OCI-LY7 (cell line): ENCODE measurements at regions not wholly inside any gene's neighbourhood (a gene's known extent, or its start where the extent isn't known, plus 50 kb on each side); places are given as distances from the start of the nearest gene placed in this dataset.

Source experiments
- BruUV-seq: library from RNA; stranded (reverse); fragments of 400-500 nt; replicated peaks from 2 replicates; lab custom pipeline; 2021; lab: Mats Ljungman, UMichigan
- CTCF ChIA-PET: fragments of 300-600 bp; sonication (Branson Sonifier 250); formaldehyde crosslinking; loops from one replicate; lab custom pipeline; 2022; ENCODE audit warnings: antibody characterized with exemption; ENCODE audit not compliant: unreplicated experiment; lab: Charles Lee
- POLR2A ChIA-PET: fragments of 300-600 bp; sonication (Branson Sonifier 250); formaldehyde crosslinking; loops from one replicate; lab custom pipeline; 2022; ENCODE audit warnings: antibody characterized with exemption; lab: Charles Lee
- DNase-seq: peaks from one replicate; pipeline ENCODE4 v3.0.0-alpha.2; 2015; ENCODE audit warnings: low spot score
- H2AFZ ChIP-seq: fragments of 200-600 bp; sonication (generic), shearing (Covaris generic); 2 replicates; pipeline ENCODE4 v1.6.1; 2014; ENCODE audit warnings: mild to moderate bottlenecking, antibody characterized with exemption, low read length, moderate library complexity
- H3K27ac ChIP-seq: fragments of 200-600 bp; sonication (generic); 2 replicates; pipeline ENCODE4 v1.5.1; 2014; ENCODE audit warnings: mixed run types, low read depth, mild to moderate bottlenecking, moderate library complexity, low read length, inconsistent platforms; ENCODE audit not compliant: poor library complexity, severe bottlenecking
- H3K36me3 ChIP-seq: fragments of 200-600 bp; sonication (generic); 2 replicates; pipeline ENCODE4 v1.6.1; 2014; ENCODE audit warnings: mild to moderate bottlenecking, antibody characterized with exemption, low read length, moderate library complexity, mixed read lengths; ENCODE audit not compliant: insufficient read depth
- H3K4me1 ChIP-seq: fragments of 200-600 bp; sonication (generic); 2 replicates; pipeline ENCODE4 v1.5.1; 2014; ENCODE audit warnings: mild to moderate bottlenecking, low read length; ENCODE audit not compliant: insufficient read depth, poor library complexity, severe bottlenecking
- H3K4me2 ChIP-seq: fragments of 200-600 bp; sonication (generic); 2 replicates; pipeline ENCODE4 v1.6.1; 2014; ENCODE audit warnings: mild to moderate bottlenecking, low read length
- H3K4me3 ChIP-seq: fragments of 200-600 bp; sonication (generic); 2 replicates; pipeline ENCODE4 v1.5.1; 2014; ENCODE audit warnings: mild to moderate bottlenecking, low read depth, low read length; ENCODE audit not compliant: poor library complexity, severe bottlenecking
- H3K79me2 ChIP-seq: fragments of 200-600 bp; sonication (generic); 2 replicates; pipeline ENCODE4 v1.6.1; 2016; ENCODE audit warnings: low read depth, mild to moderate bottlenecking, low read length, moderate library complexity, mixed read lengths; ENCODE audit not compliant: insufficient read depth
- H3K9me2 ChIP-seq: fragments of 200-600 bp; sonication (generic); 2 replicates; pipeline ENCODE4 v1.6.1; 2016; ENCODE audit warnings: mild to moderate bottlenecking, low read length, mixed read lengths; ENCODE audit not compliant: insufficient read depth
- H3K9me3 ChIP-seq: fragments of 200-600 bp; sonication (generic); 2 replicates; pipeline ENCODE4 v1.6.1; 2014; ENCODE audit warnings: mild to moderate bottlenecking, mixed run types, low read length, mixed read lengths
- H4K20me1 ChIP-seq: fragments of 200-600 bp; sonication (generic); 2 replicates; pipeline ENCODE4 v1.6.1; 2014; ENCODE audit warnings: mild to moderate bottlenecking, antibody characterized with exemption, low read length, moderate library complexity, mixed read lengths; ENCODE audit not compliant: insufficient read depth
- EZH2phosphoT487 ChIP-seq: fragments of 200-600 bp; sonication (generic); IDR thresholded peaks from 2 replicates; pipeline ENCODE4 v1.6.1; 2018; ENCODE audit warnings: low read depth, borderline replicate concordance, mild to moderate bottlenecking, mixed run types, antibody characterized with exemption, low read length, moderate library complexity, mixed read lengths
- intact Hi-C: fragments of 100-400 bp; cut with micrococcal nuclease; formaldehyde crosslinking; loops from one replicate; pipeline ENCODE4 v1.10.0; 2022; ENCODE audit not compliant: unreplicated experiment
- TF ChIP-seq, protein P1 (sequence below): fragments of 200-600 bp; sonication (generic); conservative IDR thresholded peaks from 2 replicates; pipeline ENCODE4 v1.5.1; 2014; ENCODE audit warnings: mild to moderate bottlenecking, antibody characterized with exemption, low read length, moderate library complexity, mixed read lengths

DNA sequence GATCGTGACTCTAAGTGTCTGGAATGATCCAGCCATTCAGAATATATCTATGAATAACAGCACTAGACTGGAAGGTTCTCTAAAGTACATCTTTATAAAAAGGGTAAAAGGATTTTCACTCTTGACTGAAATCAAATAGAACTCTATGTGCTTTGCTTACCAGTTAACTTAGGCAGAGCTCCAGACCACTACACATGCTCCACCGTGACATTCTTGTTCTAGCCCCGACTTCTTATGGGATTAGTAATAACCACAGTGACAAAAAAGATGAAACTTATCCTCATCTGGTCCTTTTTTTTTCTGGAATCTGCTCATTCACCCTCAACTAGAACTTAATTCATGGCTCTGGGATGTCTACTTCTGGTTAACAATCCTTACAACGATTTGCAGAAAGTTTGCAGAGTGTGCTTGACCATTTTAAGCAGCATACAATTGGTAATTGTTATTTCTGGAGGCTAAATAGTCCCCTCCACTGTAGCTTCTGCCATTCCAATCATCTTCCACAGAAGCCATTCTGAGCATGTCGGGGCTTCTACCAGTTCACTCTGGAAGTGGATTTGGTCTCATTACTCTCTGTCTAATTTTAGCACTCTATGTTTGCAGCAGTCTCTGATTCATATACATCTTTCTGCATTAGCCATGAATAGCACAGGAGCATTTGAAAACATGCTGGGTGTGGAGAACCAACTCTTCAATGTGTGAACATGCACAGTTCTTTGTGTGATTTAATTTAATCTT, 163.7 kb upstream of the CDC14C start:
- TF ChIP-seq, protein P1, sequence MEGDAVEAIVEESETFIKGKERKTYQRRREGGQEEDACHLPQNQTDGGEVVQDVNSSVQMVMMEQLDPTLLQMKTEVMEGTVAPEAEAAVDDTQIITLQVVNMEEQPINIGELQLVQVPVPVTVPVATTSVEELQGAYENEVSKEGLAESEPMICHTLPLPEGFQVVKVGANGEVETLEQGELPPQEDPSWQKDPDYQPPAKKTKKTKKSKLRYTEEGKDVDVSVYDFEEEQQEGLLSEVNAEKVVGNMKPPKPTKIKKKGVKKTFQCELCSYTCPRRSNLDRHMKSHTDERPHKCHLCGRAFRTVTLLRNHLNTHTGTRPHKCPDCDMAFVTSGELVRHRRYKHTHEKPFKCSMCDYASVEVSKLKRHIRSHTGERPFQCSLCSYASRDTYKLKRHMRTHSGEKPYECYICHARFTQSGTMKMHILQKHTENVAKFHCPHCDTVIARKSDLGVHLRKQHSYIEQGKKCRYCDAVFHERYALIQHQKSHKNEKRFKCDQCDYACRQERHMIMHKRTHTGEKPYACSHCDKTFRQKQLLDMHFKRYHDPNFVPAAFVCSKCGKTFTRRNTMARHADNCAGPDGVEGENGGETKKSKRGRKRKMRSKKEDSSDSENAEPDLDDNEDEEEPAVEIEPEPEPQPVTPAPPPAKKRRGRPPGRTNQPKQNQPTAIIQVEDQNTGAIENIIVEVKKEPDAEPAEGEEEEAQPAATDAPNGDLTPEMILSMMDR = no peak
- TF ChIP-seq EZH2phosphoT487 = no peak
- no peak for DNase-seq
- H3K4me1 ChIP-seq = no peaks in the 10 kb centered on the region
- BruUV-seq = no TSS peak
- no peak overlapping the region for H3K4me2 ChIP-seq
- ChIA-PET POLR2A (interaction anchor here (0.7 kb wide), 1 partner anchor 131 kb away, joined by 3 read pairs; no protein-coding TSS in a partner anchor), CTCF (no interaction called here)
- no peaks in the 10 kb centered on the region for H3K9me3 ChIP-seq
- intact Hi-C loops = no loop called here
- no peaks in the 10 kb centered on the region for H3K36me3 ChIP-seq
- H3K4me3 ChIP-seq = no peak overlapping the region
- no peak overlapping the region for H3K27ac ChIP-seq
- no peaks in the 10 kb centered on the region for H3K9me2 ChIP-seq
- no peaks in the 10 kb centered on the region for H4K20me1 ChIP-seq
- no peak overlapping the region for H2AFZ ChIP-seq
- H3K79me2 ChIP-seq = no peaks in the 10 kb centered on the region

DNA sequence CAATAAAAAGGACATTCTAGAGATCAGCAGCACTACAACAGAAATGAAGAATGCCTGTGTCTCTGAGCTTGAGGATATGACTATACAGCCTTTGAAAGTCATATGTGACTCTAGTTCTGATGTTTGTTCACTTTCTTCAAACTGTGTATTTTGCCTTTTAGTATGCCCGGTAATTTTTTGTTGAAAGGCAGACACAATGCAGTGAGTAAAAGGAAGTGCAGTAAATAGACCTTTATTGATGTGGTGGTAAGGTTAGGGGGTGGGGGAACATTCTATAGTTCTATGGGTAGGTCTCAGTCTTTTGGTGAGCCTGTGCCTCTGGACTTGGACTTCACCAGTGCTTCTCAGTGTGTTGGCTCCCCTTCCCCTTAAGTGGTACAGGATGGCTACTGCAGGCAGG, 143.5 kb upstream of the CDC14C start:
- DNase-seq = no peak
- no peaks in the 10 kb centered on the region for H3K36me3 ChIP-seq
- H3K9me2 ChIP-seq = no peaks in the 10 kb centered on the region
- intact Hi-C loops = no loop called here
- ChIA-PET POLR2A (no interaction called here), CTCF (no interaction called here)
- H3K4me3 ChIP-seq = no peak overlapping the region
- no peaks in the 10 kb centered on the region for H3K9me3 ChIP-seq
- BruUV-seq = no TSS peak
- TF ChIP-seq, protein P1 = no peak
- TF ChIP-seq EZH2phosphoT487 = no peak
- no peaks in the 10 kb centered on the region for H4K20me1 ChIP-seq
- no peak overlapping the region for H3K27ac ChIP-seq
- no peak overlapping the region for H3K4me2 ChIP-seq
- no peaks in the 10 kb centered on the region for H3K4me1 ChIP-seq
- H3K79me2 ChIP-seq = no peaks in the 10 kb centered on the region
- no peak overlapping the region for H2AFZ ChIP-seq

GRCh38 chr7:48781752-48782151, 142.6 kb upstream of the CDC14C start:
- ChIA-PET POLR2A (no interaction called here), CTCF (no interaction called here)
- Histone ChIP-seq H3K4me1 (no peaks in the 10 kb centered on the region), H3K27ac (no peak overlapping the region), H3K79me2 (no peaks in the 10 kb centered on the region), H3K4me3 (no peak overlapping the region), H3K9me3 (no peaks in the 10 kb centered on the region), H3K36me3 (no peaks in the 10 kb centered on the region), H3K4me2 (no peak overlapping the region), H3K9me2 (no peaks in the 10 kb centered on the region), H2AFZ (no peak overlapping the region), H4K20me1 (no peaks in the 10 kb centered on the region)
- intact Hi-C loops = no loop called here
- BruUV-seq = no TSS peak
- TF ChIP-seq, protein P1 = no peak
- TF ChIP-seq EZH2phosphoT487 = no peak
- no peak for DNase-seq
